ENCODE measurements at regions not wholly inside any gene's neighbourhood (a gene's known extent, or its start where the extent isn't known, plus 50 kb on each side); places are given as distances from the start of the nearest gene placed in this dataset.

- TF ChIP-seq CTCF (IDR thresholded peaks at IDR 0.05) (no peak), EZH2 (IDR thresholded peaks at IDR 0.05) (no peak)
Measured at GRCh38 chr18:56217406-56217805, 421.0 kb downstream of the TXNL1 start.
